GM20431 (cell line): ENCODE measurements at regions not wholly inside any gene's neighbourhood (a gene's known extent, or its start where the extent isn't known, plus 50 kb on each side); places are given as distances from the start of the nearest gene placed in this dataset.

ENCODE experiments used
- in situ Hi-C: fragments of 300-500 bp; cut with MseI, MboI; formaldehyde crosslinking; loops from one replicate; pipeline ENCODE4 v1.15.0; 2020; ENCODE audit warnings: low sequenced_read_pairs; ENCODE audit not compliant: unreplicated experiment

DNA sequence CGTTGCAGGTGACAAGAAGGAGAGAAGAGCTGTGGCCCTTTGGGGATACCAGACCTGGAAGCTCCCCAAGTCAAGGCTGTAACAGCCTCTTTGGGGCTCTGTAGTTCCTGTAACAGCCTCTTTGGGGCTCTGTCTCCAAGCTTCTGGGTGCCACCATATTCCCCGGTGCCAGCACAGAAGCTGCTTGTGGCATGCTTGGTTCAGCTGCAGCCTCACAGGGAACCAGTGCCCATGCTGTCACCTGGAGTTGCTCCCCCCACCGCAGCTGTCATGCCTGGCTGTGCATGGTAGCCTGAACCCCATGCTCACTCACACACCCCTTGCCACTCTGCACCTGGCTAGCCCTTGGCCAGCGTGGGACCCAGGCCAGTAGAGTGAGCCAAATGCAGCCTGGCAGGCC lies 109.1 kb downstream of the ELAPOR2 start:
- in situ Hi-C loops, result no loop called here

DNA sequence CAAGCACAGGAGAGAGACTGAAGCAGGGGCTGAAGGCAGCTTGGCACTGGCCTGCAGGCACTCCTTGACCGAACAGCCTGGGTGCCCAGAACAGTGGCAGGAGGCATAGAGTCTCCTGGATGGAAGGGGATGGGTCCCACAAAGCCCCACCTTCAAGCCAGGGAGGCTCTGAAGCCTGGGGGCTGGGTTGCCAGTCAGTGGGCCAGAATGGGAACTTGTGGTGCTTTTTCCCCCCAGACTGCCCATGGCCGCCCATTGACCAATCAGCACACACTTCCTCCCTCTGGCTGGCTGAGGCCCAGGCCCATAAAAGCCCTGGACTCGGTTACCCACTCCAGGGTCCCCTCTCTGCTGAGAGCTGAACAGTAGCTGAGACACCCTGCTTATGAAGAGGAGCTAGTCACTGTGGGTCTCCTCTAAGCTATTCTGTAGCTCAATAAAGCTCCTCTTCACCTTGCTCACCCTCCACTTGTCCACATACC lies 109.6 kb downstream of the ELAPOR2 start:
- in situ Hi-C loops, result loop anchor here (25.0 kb wide), 1 partner anchor 462 kb away; no protein-coding TSS in a partner anchor

DNA sequence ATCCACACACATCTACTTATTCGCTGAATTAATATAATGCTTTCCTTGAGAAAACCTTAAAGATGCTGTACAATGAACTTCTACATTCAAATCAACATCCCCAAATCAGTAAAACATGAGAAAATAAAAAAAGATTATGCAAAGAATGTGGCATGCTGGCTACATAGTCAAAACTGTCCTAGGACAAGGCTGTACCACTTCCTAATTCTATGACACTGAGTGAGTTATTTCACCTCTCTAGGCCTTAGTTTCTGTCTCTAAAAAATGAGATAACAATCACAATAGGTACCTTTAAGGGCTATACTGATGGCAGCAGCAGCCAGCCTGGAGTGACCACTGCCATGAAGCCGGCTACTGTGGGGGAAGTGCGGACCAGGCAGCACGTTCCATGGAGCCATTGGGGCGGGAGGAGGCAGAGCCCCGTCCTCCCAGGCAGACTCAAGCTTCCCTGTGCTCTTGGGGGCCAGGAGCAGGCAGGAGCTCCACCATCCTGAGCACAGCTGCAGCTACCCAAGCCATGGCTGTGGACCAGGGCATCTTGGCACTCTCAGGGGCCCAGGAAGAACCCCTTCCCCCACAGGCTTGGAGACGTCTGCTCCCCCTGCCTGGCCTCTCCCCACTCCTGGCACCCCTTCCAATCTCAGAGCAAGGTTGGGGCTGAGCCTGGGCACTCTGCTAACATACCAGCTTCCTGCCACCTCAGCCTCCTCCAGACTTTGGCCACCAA lies 110.2 kb downstream of the ELAPOR2 start:
- in situ Hi-C loops, result loop anchor here (25.0 kb wide), 1 partner anchor 463 kb away; no protein-coding TSS in a partner anchor

DNA sequence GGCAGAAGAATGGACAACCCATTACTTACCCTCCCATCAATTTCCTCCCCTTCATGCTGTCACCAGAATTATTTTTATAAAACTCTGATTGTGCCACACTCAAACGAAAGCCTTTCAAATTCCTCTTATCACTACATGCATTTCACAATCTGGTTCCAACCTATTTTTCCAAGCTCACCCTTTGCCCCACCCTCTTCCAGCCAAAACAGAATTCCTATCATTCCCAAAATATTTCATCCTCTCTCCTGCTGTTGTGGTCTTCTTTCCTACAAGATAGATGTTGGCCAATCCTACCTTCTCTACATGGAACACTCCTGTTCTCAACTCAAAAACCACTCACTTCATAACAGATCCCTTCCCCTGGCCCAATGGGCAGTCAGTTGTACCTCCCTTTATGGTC lies 111.5 kb downstream of the ELAPOR2 start:
- in situ Hi-C loops, result loop anchor here (25.0 kb wide), 1 partner anchor 464 kb away; no protein-coding TSS in a partner anchor

DNA sequence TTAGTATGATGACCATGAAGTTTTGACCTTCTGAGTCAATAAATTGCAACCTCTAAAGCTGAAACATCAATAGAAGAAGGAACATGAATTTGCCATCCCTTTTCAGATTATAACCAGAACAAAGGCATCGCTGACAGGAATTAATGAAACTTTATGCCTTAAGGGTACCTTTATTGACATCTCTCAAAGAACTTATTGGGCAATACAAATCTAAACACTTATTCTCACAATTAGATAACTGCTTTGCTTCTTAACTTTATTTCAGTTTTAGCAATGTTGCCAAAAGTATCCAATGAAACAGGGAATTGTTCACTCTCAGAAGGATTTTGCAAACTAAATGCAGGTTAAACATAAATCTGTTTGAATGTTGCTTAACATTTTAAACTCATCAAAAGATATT lies 116.0 kb downstream of the ELAPOR2 start:
- in situ Hi-C loops, result loop anchor here (25.0 kb wide), 1 partner anchor 469 kb away; no protein-coding TSS in a partner anchor

DNA sequence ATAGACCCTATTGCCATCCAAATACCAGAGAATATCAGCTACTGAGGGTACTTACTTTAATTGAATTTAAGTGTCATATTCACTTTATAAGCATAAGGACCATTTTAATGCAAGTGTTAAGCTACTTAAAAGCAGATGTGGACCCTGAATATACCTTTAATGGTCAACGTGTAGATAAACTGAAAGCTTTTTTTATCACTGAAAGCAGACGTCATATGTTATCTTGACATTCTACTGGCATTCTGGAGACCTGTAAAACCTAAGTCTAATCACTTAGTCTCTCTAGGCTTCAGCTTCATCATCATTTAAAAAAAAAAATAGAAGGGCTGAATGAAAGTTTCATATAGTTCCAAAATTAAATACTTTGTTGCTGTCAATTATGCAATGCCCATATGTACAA lies 116.5 kb downstream of the ELAPOR2 start:
- in situ Hi-C loops, result loop anchor here (25.0 kb wide), 1 partner anchor 469 kb away; no protein-coding TSS in a partner anchor

DNA sequence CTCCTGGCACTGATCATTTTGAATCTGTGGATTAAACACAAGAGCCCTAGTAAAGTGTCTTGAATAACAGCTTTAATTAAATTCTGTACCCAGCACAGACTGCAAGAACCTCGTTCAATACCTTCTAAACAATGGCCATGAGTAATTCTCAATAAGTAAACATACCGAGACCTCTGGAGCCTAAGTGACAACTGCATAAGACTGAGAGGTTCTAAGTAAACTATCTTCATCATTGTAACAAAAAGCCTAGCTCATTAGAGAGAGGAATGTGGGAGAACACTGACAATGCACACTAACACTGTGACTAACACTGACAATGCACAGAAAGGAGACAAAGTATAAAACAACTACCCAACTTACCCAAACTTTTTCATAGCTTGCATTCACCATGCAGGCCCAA lies 117.4 kb downstream of the ELAPOR2 start:
- in situ Hi-C loops, result loop anchor here (25.0 kb wide), 1 partner anchor 470 kb away; no protein-coding TSS in a partner anchor

DNA sequence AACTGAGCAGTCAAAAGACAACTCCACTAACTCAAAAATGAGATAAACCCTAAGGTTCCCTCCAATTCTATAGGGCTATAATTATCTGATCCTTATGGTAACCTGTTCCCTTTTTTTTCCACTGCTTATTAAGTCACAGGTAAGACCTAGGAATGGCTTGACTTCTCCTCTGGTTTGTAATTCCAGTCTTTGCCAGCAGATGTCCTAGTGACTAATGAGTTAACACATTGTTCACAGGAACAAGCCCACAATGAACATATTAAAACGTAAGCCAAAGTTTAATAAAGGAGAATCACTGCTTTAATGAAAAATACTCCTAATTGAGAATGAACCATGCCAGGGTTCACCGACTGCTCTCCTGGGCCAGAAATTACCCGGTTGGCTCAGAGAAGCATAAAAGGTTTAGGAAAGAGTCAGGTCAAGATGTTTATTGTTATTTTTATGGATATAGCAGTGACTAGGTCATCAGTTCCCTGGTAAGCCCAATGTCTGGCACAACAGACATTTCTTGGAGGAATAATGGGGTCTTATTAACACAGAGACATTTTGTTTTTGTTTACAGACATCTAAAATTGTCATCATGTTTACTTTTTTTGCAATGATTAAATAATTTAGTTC lies 120.1 kb downstream of the ELAPOR2 start:
- in situ Hi-C loops, result loop anchor here (10.0 to 25.0 kb wide), 2 partner anchors 205 to 473 kb away; no protein-coding TSS in a partner anchor

DNA sequence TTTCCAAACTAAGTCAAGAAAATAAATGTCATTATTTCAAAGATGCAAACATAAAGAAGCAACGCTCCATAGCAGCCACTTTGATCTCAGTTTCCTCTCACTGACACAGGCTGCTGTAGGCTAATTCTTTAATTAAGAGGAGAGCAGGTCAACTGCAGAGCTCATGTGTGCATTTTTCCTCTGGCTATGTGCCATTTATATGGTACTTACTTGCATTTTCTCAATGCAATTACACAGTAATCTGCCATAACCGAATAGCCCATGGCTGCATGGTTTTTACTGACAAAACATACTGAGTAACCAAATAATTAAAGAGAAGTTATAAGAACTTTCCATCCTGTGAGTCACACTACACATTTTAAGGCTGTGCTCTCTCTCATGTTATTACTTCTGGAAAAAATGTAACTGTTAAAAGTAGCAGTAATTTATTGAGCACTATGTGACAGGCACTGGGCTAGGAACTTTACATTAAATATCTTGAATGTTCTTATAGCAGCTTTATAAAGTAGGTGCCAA lies 122.0 kb downstream of the ELAPOR2 start:
- in situ Hi-C loops, result loop anchor here (10.0 to 25.0 kb wide), 2 partner anchors 207 to 475 kb away; no protein-coding TSS in a partner anchor

DNA sequence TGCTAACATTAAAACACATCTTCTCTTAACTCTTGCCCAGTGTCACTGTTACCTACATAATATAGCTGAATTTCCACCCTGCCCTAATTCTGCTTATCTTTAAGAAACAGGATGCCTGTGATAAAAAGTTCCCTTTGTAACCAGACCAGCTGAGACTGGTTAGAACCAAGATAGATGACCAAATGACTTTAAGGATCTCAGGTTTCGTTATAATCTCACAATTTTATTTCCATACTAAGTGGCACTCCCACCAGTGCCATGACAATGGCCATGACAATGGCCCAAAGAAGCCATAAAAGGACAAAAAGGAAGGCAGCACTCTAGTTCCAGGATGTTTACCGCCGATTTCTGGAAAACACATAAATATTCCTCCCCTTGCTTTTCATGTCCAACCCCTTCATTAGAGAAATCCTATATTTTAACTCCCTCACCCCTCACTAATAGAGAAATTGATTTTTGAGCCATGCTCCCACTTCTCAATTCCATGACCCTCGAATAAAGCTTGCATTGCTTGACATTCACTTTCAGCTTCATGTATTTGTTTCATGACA lies 126.1 kb downstream of the ELAPOR2 start:
- in situ Hi-C loops, result loop anchor here (10.0 to 25.0 kb wide), 2 partner anchors 211 to 479 kb away; no protein-coding TSS in a partner anchor

DNA sequence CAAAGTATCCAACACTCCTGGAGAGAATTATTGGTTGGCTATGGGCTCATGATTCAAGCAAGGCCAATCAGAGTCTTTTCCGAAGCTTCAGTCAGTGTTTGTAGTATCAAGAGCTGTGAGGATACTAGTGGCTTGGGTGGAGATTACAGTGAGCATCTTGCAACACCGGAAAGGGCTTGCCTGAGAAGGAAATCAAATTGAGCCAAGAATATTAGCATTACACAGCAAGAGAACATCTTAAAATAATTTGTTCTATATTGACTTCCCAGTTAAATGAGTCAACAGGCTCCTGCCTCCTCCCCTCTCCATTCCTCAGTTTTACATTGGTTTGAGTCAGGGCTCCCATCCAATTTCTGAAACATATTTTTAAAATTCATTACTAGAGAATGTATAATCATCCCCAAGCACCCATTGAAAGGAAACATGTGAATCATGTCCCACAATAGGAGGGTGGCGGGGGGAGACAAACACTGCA lies 127.4 kb downstream of the ELAPOR2 start:
- in situ Hi-C loops, result loop anchor here (10.0 to 25.0 kb wide), 2 partner anchors 213 to 480 kb away; no protein-coding TSS in a partner anchor

DNA sequence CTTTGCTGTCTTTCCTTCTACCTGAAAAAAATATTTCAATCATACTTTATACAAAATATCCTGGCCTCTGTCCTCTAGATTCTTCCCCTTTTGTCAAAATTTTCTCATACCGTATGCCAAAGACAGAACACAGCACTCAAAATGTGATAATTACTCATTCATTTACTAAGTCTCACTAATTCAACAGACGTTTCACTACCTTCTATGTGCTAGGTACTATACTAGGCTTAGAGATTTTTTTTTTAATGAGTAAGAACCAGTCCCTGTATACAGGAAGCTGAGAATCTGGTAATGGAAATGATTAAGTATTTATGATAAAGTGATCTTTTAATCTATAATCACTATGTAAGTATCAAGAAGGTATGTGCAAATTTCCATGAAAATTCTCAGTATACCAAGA lies 128.0 kb downstream of the ELAPOR2 start:
- in situ Hi-C loops, result loop anchor here (10.0 to 25.0 kb wide), 2 partner anchors 213 to 481 kb away; no protein-coding TSS in a partner anchor

DNA sequence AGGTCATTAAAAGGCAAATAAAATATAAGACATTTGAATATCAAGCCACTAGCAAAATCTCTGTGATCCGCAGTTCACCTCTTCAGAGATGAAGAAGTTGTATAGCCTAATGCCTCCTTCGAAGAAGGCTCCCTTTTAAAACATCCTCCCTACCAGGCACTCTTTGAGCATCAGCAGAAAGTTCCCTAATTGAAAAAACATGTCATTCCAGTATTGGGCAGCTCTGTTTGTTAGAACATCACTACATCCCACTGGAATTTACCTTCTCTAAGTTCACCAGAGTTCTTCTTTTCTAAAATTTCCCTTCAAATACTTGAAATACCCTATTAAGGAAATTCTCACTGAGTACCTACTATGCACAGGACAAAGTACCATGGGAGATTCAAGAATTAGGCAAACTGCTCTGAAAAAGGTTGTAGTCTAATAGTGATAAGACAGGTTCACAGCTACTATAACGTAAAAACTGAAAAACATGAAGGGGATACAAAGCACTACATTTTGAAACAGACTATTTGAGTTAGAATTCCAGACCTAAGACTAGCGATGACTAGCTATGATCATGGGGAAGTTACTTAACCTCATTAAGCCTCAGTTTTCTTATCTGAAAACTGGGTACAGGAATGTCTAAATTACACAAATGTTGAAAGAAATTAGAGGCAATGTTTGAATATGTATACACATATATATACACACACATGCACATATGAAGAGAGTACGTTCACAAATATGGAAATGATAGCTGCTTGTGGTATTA lies 128.7 kb downstream of the ELAPOR2 start:
- in situ Hi-C loops, result loop anchor here (10.0 to 25.0 kb wide), 2 partner anchors 214 to 482 kb away; no protein-coding TSS in a partner anchor

DNA sequence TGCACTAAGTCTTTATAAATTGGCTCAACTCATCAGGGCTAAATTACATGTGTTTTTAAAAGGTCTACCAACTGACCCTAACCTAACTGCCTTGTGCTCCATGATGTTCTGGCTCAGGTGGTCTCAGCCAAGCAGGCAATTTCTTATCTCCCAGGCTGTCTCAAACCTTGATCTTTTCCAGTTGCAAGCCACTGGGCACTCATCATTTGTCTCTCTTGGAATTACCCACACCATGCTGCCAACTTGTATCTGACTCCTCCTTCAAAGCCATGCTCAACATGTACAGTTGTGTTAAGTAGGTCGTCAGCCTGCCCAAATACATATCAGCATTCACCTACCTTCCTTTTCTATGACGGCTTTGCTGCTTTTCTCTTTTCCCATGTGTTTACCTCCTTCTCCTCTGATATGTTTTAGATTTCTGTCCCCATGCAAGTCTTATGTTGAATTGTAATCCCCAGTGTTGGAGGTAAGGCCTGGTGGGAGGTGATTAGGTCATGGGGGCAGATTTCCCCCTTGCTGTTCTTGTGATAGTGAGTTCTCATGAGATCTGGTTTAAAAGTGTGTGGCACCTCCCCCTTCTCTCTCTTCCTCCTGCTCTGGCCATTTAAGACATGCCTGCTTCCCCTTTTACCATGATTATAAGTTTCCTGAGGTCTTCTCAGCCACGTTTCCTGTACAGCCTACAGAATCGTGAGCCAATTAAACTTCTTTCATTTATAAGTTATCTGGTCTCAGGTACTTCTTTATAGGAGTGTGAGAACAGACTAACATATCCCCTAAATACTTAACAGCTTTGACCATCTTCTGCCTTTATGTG lies 130.0 kb downstream of the ELAPOR2 start:
- in situ Hi-C loops, result loop anchor here (10.0 to 25.0 kb wide), 2 partner anchors 215 to 483 kb away; no protein-coding TSS in a partner anchor

DNA sequence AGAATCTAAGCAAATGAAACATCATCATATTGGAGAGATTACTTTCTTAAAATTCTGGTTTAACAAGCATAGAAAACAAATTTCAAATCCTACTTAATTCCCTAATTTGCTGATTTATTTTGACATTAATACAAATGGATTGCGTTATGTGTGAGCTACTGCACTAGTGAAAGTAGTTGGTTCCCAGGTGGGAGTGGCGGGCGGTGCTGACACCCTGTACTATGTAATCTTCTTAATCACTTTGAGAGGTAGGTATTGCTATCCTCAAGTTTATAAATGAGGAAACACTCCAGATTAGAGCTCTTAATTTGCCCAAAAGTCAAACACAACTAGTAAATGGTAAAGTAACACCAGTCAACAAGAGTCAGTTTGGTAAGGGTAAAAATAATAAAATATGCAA lies 131.1 kb downstream of the ELAPOR2 start:
- in situ Hi-C loops, result loop anchor here (25.0 kb wide), 1 partner anchor 484 kb away; no protein-coding TSS in a partner anchor

DNA sequence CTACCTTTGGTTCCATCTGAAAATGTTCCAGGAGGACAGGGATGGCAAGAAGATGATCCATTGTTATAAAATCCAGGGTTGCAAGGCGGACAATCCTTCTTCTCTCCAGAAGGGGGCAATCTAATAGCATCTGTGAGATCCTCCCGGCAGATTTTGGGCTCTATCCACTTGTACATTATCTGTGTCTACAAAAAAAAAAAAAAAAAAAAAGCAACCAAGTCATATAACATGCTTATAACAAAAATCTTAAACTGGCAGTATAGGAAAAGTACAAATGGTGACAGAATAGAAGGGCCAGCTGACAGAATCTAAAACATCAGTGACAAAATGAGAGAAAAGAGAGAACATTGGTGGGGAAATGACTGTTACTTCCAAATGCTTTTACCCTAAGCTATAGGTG lies 132.7 kb downstream of the ELAPOR2 start:
- in situ Hi-C loops, result loop anchor here (25.0 kb wide), 1 partner anchor 486 kb away; no protein-coding TSS in a partner anchor

DNA sequence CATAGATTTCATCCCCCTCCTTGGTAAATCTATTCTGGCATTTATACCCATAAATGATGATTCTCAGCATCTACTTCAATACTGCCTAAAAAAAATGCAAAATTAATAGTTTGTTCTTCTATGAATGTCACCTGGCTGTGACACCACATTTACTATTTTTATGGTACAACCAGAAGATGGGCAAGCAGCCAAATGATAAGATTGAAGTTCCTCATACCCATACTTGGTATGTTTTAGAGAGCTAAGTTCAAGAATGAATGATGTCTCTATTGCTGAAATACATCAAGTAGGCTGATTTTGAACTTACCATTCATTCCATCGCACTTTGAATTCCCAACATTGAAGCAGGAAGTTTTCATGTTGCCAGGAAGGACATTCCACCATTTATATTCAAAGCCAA lies 134.2 kb downstream of the ELAPOR2 start:
- in situ Hi-C loops, result loop anchor here (25.0 kb wide), 1 partner anchor 487 kb away; no protein-coding TSS in a partner anchor

DNA sequence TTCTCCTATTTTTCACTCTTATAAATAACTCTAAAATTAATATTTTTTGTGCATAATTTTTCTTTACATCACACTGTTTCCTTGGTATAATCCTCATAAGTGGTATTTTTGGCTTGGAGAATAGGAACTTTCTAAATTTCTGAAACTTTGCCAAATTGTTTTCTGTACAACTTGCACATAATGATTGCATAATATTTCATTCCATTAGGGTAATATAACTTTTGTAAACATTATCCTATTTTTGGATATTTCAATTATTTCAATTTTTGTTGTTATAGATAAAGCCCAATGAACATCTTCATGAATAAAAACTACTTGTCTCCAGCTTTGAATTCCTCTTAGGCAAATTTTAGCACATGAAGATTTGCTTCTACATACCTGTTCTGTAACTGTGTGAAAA lies 135.9 kb downstream of the ELAPOR2 start:
- in situ Hi-C loops, result loop anchor here (25.0 kb wide), 1 partner anchor 314 kb away; no protein-coding TSS in a partner anchor
